ENCODE measurements at regions not wholly inside any gene's neighbourhood (a gene's known extent, or its start where the extent isn't known, plus 50 kb on each side); places are given as distances from the start of the nearest gene placed in this dataset.
A peak's percentile ranks its signal among the peaks of the same experiment; 100 is the strongest.

GRCh38 chr15:93515256-93516051 is 426.4 kb upstream of the RGMA start:
- H3K27ac ChIP-seq = peak overlapping the region; percentile 59 to 86 (median 77)
- TF ChIP-seq CTCF (IDR thresholded peaks at IDR 0.05 in 4 of 5, conservative IDR thresholded peaks at IDR 0.05 in 1 of 5) = peak in 1 of 5 experiments; percentile 13
- no peak for TF ChIP-seq POLR2A (IDR thresholded peaks at IDR 0.05)
- H3K9me3 ChIP-seq = no peaks in the 10 kb centered on the region
- in situ Hi-C loops (cut with MboI; ENCODE audit: low sequenced_read_pairs in 4 of 4) (no loop called here), intact Hi-C loops (cut with DNase I; ENCODE audit: low total_unique reads) (loop anchor here (5.0 kb wide), 2 partner anchors 303 to 428 kb away; partner anchors contain the start of gene RGMA)
- DNase-seq = peak; percentile 55 to 62
- H3K4me1 ChIP-seq = peaks cover 29 to 36% of the 10 kb centered on the region in 2 donors
- peak; percentile 89 to 94 for ATAC-seq
- no peaks in the 10 kb centered on the region for H3K27me3 ChIP-seq
- H3K4me3 ChIP-seq = no peak overlapping the region
- no peaks in the 10 kb centered on the region for H3K36me3 ChIP-seq

- DNase-seq = no peak
- Histone ChIP-seq H3K36me3 (no peaks in the 10 kb centered on the region), H3K27ac (no peak overlapping the region), H3K27me3 (no peaks in the 10 kb centered on the region), H3K4me1 (no peaks in the 10 kb centered on the region), H3K9me3 (no peaks in the 10 kb centered on the region), H3K4me3 (no peak overlapping the region)
- intact Hi-C loops (cut with DNase I; ENCODE audit: low total_unique reads) = no loop called here
- in situ Hi-C loops (cut with MboI; ENCODE audit: low sequenced_read_pairs in 4 of 4) = no loop called here
- ATAC-seq = no peak
- TF ChIP-seq POLR2A (IDR thresholded peaks at IDR 0.05) (no peak), CTCF (IDR thresholded peaks at IDR 0.05 in 4 of 5, conservative IDR thresholded peaks at IDR 0.05 in 1 of 5) (no peak)
These were observed 417.6 kb upstream of the RGMA start for GRCh38 chr15:93506646-93507045.

GRCh38 chr15:93505506-93505905 is 416.5 kb upstream of the RGMA start:
- H3K9me3 ChIP-seq = no peaks in the 10 kb centered on the region
- intact Hi-C loops (cut with DNase I; ENCODE audit: low total_unique reads) (no loop called here), in situ Hi-C loops (cut with MboI; ENCODE audit: low sequenced_read_pairs in 4 of 4) (no loop called here)
- TF ChIP-seq CTCF (IDR thresholded peaks at IDR 0.05 in 4 of 5, conservative IDR thresholded peaks at IDR 0.05 in 1 of 5) (no peak), POLR2A (IDR thresholded peaks at IDR 0.05) (no peak)
- no peaks in the 10 kb centered on the region for H3K27me3 ChIP-seq
- H3K4me1 ChIP-seq = no peaks in the 10 kb centered on the region
- no peak overlapping the region for H3K4me3 ChIP-seq
- no peaks in the 10 kb centered on the region for H3K36me3 ChIP-seq
- DNase-seq (peak in 1 of 2 donors; percentile 73), ATAC-seq (peak in 1 of 2 donors; percentile 75)
- no peak overlapping the region for H3K27ac ChIP-seq

GRCh38 chr15:93501946-93502345 is 412.9 kb upstream of the RGMA start:
- Histone ChIP-seq H3K4me3 (no peak overlapping the region), H3K36me3 (no peaks in the 10 kb centered on the region), H3K9me3 (no peaks in the 10 kb centered on the region), H3K27ac (no peak overlapping the region), H3K4me1 (peaks cover 0 to 1% of the 10 kb centered on the region in 2 donors), H3K27me3 (no peaks in the 10 kb centered on the region)
- in situ Hi-C loops (cut with MboI; ENCODE audit: low sequenced_read_pairs in 4 of 4) (no loop called here), intact Hi-C loops (cut with DNase I; ENCODE audit: low total_unique reads) (no loop called here)
- TF ChIP-seq CTCF (IDR thresholded peaks at IDR 0.05 in 4 of 5, conservative IDR thresholded peaks at IDR 0.05 in 1 of 5) = no peak
- ATAC-seq (no peak), DNase-seq (no peak)

Data from gastrocnemius medialis (tissue), 4 donors.